Thyroid gland (tissue), 4 donors: ENCODE measurements at regions not wholly inside any gene's neighbourhood (a gene's known extent, or its start where the extent isn't known, plus 50 kb on each side); places are given as distances from the start of the nearest gene placed in this dataset.
A peak's percentile ranks its signal among the peaks of the same experiment; 100 is the strongest.

Experiments
- DNase-seq, 2 donors: peaks; one replicate each; pipeline ENCODE4 v3.0.0-alpha.2; 2019
- H3K27ac ChIP-seq, 3 donors: fragments of 200-600 bp; sonication (generic); 1 replicate in 2 of 3; 2 replicates in 1 of 3; pipeline ENCODE4 v1.5.1; 2016 to 2019; ENCODE audit warnings: mild to moderate bottlenecking in 1 of 3, moderate library complexity in 1 of 3
- H3K27me3 ChIP-seq: fragments of 200-600 bp; sonication (generic); one replicate; pipeline ENCODE4 v1.5.1; 2019
- H3K36me3 ChIP-seq, 2 donors: fragments of 200-600 bp; sonication (generic); one replicate each; pipeline ENCODE4 v1.5.1; 2016 to 2019
- H3K4me1 ChIP-seq, 2 donors: fragments of 200-600 bp; sonication (generic); one replicate each; pipeline ENCODE4 v1.5.1; 2017 to 2019
- H3K4me3 ChIP-seq, 3 donors: fragments of 200-600 bp; sonication (generic); replicated peaks in 1 of 3; 1 replicate in 2 of 3; 2 replicates in 1 of 3; pipeline ENCODE4 v1.5.1; 2016; ENCODE audit warnings: mild to moderate bottlenecking in 1 of 3
- H3K9me3 ChIP-seq: fragments of 200-600 bp; sonication (generic); one replicate; pipeline ENCODE4 v1.5.1; 2017
- POLR2A ChIP-seq, 2 donors: fragments of 450-650 bp; IDR thresholded peaks; one replicate each; pipeline ENCODE4 v1.6.1; 2017; ENCODE audit warnings: antibody characterized with exemption in 2 of 2, mild to moderate bottlenecking in 2 of 2, moderate library complexity in 1 of 2
- WGBS, 2 donors: methylation state at CpG; one replicate each; pipeline ENCODE4 v1.1.5; 2017; 5-methylcytosine and 5-hydroxymethylcytosine counted together
- intact Hi-C: fragments of 100-400 bp; cut with DNase I; formaldehyde crosslinking; loops from one replicate; pipeline ENCODE4 v1.15.1; 2023
- TF ChIP-seq, protein P1 (sequence below), 6 experiments: fragments of 200-600 bp in 3 of 6; fragments of 450-650 bp in 3 of 6; sonication (generic) in 3 of 6; IDR thresholded peaks; one replicate each; pipeline ENCODE4 v1.5.1; 2016 to 2019; ENCODE audit warnings: antibody characterized with exemption in 6 of 6, mild to moderate bottlenecking in 2 of 6, inconsistent platforms in 1 of 6, moderate library complexity in 1 of 6

GRCh38 chr1:87603626-87604025 is 274.9 kb downstream of the LMO4 start:
- DNase-seq: no peak
- no peak overlapping the region for H3K27ac ChIP-seq
- no peak for TF ChIP-seq POLR2A (IDR thresholded peaks at IDR 0.05)
- TF ChIP-seq, protein P1, sequence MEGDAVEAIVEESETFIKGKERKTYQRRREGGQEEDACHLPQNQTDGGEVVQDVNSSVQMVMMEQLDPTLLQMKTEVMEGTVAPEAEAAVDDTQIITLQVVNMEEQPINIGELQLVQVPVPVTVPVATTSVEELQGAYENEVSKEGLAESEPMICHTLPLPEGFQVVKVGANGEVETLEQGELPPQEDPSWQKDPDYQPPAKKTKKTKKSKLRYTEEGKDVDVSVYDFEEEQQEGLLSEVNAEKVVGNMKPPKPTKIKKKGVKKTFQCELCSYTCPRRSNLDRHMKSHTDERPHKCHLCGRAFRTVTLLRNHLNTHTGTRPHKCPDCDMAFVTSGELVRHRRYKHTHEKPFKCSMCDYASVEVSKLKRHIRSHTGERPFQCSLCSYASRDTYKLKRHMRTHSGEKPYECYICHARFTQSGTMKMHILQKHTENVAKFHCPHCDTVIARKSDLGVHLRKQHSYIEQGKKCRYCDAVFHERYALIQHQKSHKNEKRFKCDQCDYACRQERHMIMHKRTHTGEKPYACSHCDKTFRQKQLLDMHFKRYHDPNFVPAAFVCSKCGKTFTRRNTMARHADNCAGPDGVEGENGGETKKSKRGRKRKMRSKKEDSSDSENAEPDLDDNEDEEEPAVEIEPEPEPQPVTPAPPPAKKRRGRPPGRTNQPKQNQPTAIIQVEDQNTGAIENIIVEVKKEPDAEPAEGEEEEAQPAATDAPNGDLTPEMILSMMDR (IDR thresholded peaks at IDR 0.05): no peak
- H3K4me3 ChIP-seq: no peak overlapping the region
- H3K9me3 ChIP-seq: no peaks in the 10 kb centered on the region
- H3K4me1 ChIP-seq: no peaks in the 10 kb centered on the region
- intact Hi-C loops: no loop called here
- H3K36me3 ChIP-seq: no peaks in the 10 kb centered on the region
- WGBS, 2 donors: 68 to 81% methylated on average over 1 of the region's 1 CpG
- no peaks in the 10 kb centered on the region for H3K27me3 ChIP-seq

DNA sequence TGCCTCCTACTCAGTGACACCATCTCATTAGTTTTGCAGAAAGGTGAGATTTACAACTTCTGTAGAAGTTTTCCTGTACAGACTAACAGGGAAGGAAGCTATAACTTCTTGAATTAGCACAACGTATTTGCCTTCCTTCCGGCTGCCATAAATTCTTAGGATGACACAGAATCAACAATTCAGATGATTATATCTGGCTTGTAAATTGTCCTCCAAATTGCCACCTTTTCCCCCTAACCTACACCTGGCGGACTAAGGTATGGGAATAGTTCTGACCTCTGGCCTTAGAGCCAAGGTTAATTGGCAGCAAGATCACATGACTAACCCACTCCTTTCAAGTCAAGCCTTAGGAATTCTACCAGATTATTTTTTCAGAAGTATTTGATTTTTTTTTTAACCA is 284.3 kb downstream of the LMO4 start:
- DNase-seq: no peak
- intact Hi-C loops: no loop called here
- no peak overlapping the region for H3K27ac ChIP-seq
- no peak for TF ChIP-seq POLR2A (IDR thresholded peaks at IDR 0.05)
- TF ChIP-seq, protein P1 (IDR thresholded peaks at IDR 0.05): no peak
- WGBS, 2 donors: 87 to 93% methylated on average over 3 of the region's 3 CpGs
- peaks cover 0 to 3% of the 10 kb centered on the region in 2 donors for H3K4me1 ChIP-seq
- no peaks in the 10 kb centered on the region for H3K27me3 ChIP-seq
- no peak overlapping the region for H3K4me3 ChIP-seq
- H3K36me3 ChIP-seq: no peaks in the 10 kb centered on the region
- no peaks in the 10 kb centered on the region for H3K9me3 ChIP-seq

- no peaks in the 10 kb centered on the region for H3K36me3 ChIP-seq
- peak; percentile 21 to 26 for DNase-seq
- H3K4me1 ChIP-seq: peaks cover 0 to 3% of the 10 kb centered on the region in 2 donors
- H3K9me3 ChIP-seq: no peaks in the 10 kb centered on the region
- H3K27me3 ChIP-seq: no peaks in the 10 kb centered on the region
- no peak overlapping the region for H3K4me3 ChIP-seq
- intact Hi-C loops: no loop called here
- TF ChIP-seq POLR2A (IDR thresholded peaks at IDR 0.05): no peak
- TF ChIP-seq, protein P1 (IDR thresholded peaks at IDR 0.05): no peak
- WGBS, 2 donors: 64 to 67% methylated on average over 2 of the region's 2 CpGs
- H3K27ac ChIP-seq: no peak overlapping the region
Observed at GRCh38 chr1:87615491-87615890, 286.8 kb downstream of the LMO4 start.

DNA sequence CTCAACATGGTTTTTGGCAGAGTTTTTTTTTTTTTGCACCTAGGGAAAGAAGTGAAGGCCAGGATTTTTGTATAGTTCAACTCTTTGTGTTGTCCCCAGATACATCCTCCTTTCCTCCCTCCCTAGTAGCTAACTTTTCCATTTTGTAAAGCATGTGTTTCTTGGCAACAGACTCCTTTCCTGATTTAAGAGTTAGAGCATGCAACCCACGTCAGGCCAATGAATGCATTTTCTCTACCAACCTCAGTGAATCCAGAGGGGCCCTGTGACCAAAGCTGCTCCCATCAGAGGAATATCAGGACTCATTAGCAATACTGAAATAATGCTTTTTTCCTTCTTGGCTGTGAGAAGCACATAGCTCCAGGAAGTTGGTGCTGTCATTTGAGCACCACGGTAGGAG is 287.2 kb downstream of the LMO4 start:
- no peak for TF ChIP-seq POLR2A (IDR thresholded peaks at IDR 0.05)
- TF ChIP-seq, protein P1 (IDR thresholded peaks at IDR 0.05): no peak
- WGBS, 2 donors: 68 to 73% methylated on average over 2 of the region's 2 CpGs
- Histone ChIP-seq H3K4me1 (peaks cover 0 to 3% of the 10 kb centered on the region in 2 donors), H3K27me3 (no peaks in the 10 kb centered on the region), H3K36me3 (no peaks in the 10 kb centered on the region), H3K9me3 (no peaks in the 10 kb centered on the region), H3K4me3 (no peak overlapping the region), H3K27ac (no peak overlapping the region)
- intact Hi-C loops: no loop called here
- no peak for DNase-seq

DNA sequence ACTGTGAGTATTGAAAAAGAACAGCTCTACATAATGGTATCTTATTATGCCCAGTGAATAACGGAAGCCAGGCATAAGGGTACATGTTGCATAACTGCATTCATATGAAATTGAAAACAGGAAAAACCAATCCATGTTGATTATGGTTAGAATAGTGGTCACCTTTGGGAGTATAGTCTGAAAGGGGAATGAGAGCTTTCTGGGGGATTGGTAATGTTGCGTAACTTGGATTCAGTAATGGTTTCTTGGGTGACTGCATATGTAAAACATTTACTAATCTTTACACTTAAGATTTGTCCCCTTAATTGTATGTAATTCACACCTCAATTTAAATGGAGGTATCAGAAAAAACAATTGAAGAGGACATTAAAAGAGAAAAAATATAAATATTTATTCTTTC is 292.1 kb downstream of the LMO4 start:
- H3K27me3 ChIP-seq: no peaks in the 10 kb centered on the region
- no peak overlapping the region for H3K4me3 ChIP-seq
- no peaks in the 10 kb centered on the region for H3K36me3 ChIP-seq
- H3K27ac ChIP-seq: no peak overlapping the region
- DNase-seq: no peak
- peaks cover 0 to 3% of the 10 kb centered on the region in 2 donors for H3K4me1 ChIP-seq
- WGBS, 2 donors: 96 to 98% methylated on average over 2 of the region's 2 CpGs
- no peak for TF ChIP-seq POLR2A (IDR thresholded peaks at IDR 0.05)
- TF ChIP-seq, protein P1 (IDR thresholded peaks at IDR 0.05): no peak
- intact Hi-C loops: no loop called here
- no peaks in the 10 kb centered on the region for H3K9me3 ChIP-seq
